Mesenchymal stem cell (in vitro differentiated cells and primary cell): ENCODE measurements at regions not wholly inside any gene's neighbourhood (a gene's known extent, or its start where the extent isn't known, plus 50 kb on each side); places are given as distances from the start of the nearest gene placed in this dataset.

Experiments used
- DNase-seq: peaks from one replicate; pipeline ENCODE4 v3.0.0-alpha.2; 2013
- H2AFZ ChIP-seq: one replicate; pipeline ENCODE4 v1.6.1; 2013; ENCODE audit warnings: low read depth, mild to moderate bottlenecking, control low read depth, inconsistent platforms, low read length, moderate library complexity
- H2AK5ac ChIP-seq: 2 replicates; pipeline ENCODE4 v1.6.1; 2013; ENCODE audit warnings: low read length, moderate library complexity, mild to moderate bottlenecking, inconsistent platforms; ENCODE audit not compliant: severe bottlenecking
- H2BK120ac ChIP-seq: one replicate; pipeline ENCODE4 v1.6.1; 2013; ENCODE audit warnings: low read depth, mild to moderate bottlenecking, inconsistent platforms, low read length, moderate library complexity
- H2BK12ac ChIP-seq, 2 experiments: one replicate each; pipeline ENCODE4 v1.6.1; 2013; ENCODE audit warnings: inconsistent platforms in 2 of 2, low read length in 2 of 2, mild to moderate bottlenecking in 2 of 2, moderate library complexity in 2 of 2, control low read depth in 1 of 2
- H2BK15ac ChIP-seq: one replicate; pipeline ENCODE4 v1.6.1; 2013; ENCODE audit warnings: mild to moderate bottlenecking, low read depth, inconsistent platforms; ENCODE audit not compliant: poor library complexity, severe bottlenecking
- H2BK5ac ChIP-seq: 2 replicates; pipeline ENCODE4 v1.6.1; 2013; ENCODE audit warnings: low read depth, mild to moderate bottlenecking, low read length, control low read depth, inconsistent platforms; ENCODE audit not compliant: poor library complexity, severe bottlenecking
- H3K14ac ChIP-seq, 2 experiments: one replicate each; pipeline ENCODE4 v1.6.1; 2013; ENCODE audit warnings: inconsistent platforms in 2 of 2, low read length in 2 of 2, control low read depth in 1 of 2, mild to moderate bottlenecking in 1 of 2, moderate library complexity in 1 of 2
- H3K18ac ChIP-seq, 2 experiments: one replicate each; pipeline ENCODE4 v1.6.1; 2013; ENCODE audit warnings: inconsistent platforms in 2 of 2, low read length in 2 of 2, control low read depth in 1 of 2, low read depth in 1 of 2, mild to moderate bottlenecking in 1 of 2
- H3K23ac ChIP-seq, 2 experiments: one replicate each; pipeline ENCODE4 v1.6.1; 2013; ENCODE audit warnings: inconsistent platforms in 2 of 2, low read length in 2 of 2, mild to moderate bottlenecking in 2 of 2, moderate library complexity in 2 of 2, control low read depth in 1 of 2
- H3K27ac ChIP-seq: 2 replicates; pipeline ENCODE4 v1.5.1; 2013; ENCODE audit warnings: mild to moderate bottlenecking, moderate library complexity, low read length, control low read depth, inconsistent platforms; ENCODE audit not compliant: poor library complexity, severe bottlenecking
- H3K27me3 ChIP-seq, 2 experiments: 2 replicates each; pipeline versions ENCODE4 v1.6.1 to v1.7.0; 2013; ENCODE audit warnings: low read length in 2 of 2, mild to moderate bottlenecking in 2 of 2, moderate library complexity in 2 of 2, control low read depth in 1 of 2, inconsistent platforms in 1 of 2; ENCODE audit not compliant: control insufficient read depth in 1 of 2, insufficient read depth in 1 of 2
- H3K36me3 ChIP-seq, 2 experiments: 2 replicates each; pipeline versions ENCODE4 v1.6.1 to v1.7.0; 2013; ENCODE audit warnings: low read length in 2 of 2, control low read depth in 1 of 2, inconsistent platforms in 1 of 2, low read depth in 1 of 2, mild to moderate bottlenecking in 1 of 2; ENCODE audit not compliant: insufficient read depth in 2 of 2, control insufficient read depth in 1 of 2
- H3K4ac ChIP-seq, 2 experiments: one replicate each; pipeline ENCODE4 v1.6.1; 2013; ENCODE audit warnings: inconsistent platforms in 2 of 2, low read length in 2 of 2, mild to moderate bottlenecking in 2 of 2, moderate library complexity in 2 of 2, control low read depth in 1 of 2, low read depth in 1 of 2
- H3K4me1 ChIP-seq: 2 replicates; pipeline ENCODE4 v1.6.1; 2013; ENCODE audit warnings: low read depth, low read length, control low read depth; ENCODE audit not compliant: control insufficient read depth, insufficient read depth
- H3K4me2 ChIP-seq: 2 replicates; pipeline ENCODE4 v1.6.1; 2013; ENCODE audit warnings: low read length, mild to moderate bottlenecking, inconsistent platforms; ENCODE audit not compliant: poor library complexity, severe bottlenecking
- H3K4me3 ChIP-seq, 2 experiments: 2 replicates each; pipeline versions ENCODE4 v1.5.1 to v1.7.0; 2013; ENCODE audit warnings: low read length in 2 of 2, mild to moderate bottlenecking in 2 of 2, control low read depth in 1 of 2, low read depth in 1 of 2; ENCODE audit not compliant: insufficient read depth in 1 of 2
- H3K79me1 ChIP-seq: replicated peaks from 2 replicates; pipeline ENCODE4 v1.6.1; 2013; ENCODE audit warnings: mild to moderate bottlenecking, control low read depth, low read length, inconsistent platforms; ENCODE audit not compliant: poor library complexity, severe bottlenecking
- H3K9ac ChIP-seq: 2 replicates; pipeline ENCODE4 v1.7.0; 2013; ENCODE audit warnings: mild to moderate bottlenecking, low read length, moderate library complexity
- H3K9me3 ChIP-seq: 2 replicates; pipeline ENCODE4 v1.7.0; 2013; ENCODE audit warnings: mild to moderate bottlenecking, low read length; ENCODE audit not compliant: control insufficient read depth
- H4K8ac ChIP-seq: one replicate; pipeline ENCODE4 v1.6.1; 2013; ENCODE audit warnings: inconsistent platforms, mild to moderate bottlenecking, low read length, moderate library complexity
- H4K91ac ChIP-seq: one replicate; pipeline ENCODE4 v1.6.1; 2013; ENCODE audit warnings: mild to moderate bottlenecking, low read length, inconsistent platforms
- WGBS: methylation state at CpG from one replicate; pipeline ENCODE4 v1.1.7; 2013; ENCODE audit warnings: mixed read lengths; 5-methylcytosine and 5-hydroxymethylcytosine counted together

DNA sequence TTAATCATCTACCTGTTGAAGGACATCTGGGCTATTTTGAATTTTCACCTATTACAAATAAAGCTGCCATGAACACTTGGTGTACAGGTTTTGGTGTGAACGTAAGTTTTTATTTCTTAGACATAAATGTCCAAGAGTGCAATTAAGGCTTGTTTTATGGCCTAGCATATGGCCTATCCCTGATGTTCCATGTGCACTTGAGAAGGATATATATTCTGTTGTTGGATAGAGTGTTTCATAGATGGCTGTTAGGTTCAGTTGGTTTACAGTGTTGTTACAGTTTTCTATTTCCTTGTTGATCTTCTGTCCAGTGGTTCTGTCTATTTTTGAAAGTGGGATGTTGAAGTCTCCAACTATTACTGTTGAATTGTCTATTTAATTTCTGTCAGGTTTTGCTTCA lies 61.2 kb upstream of the NFASC start:
- DNase-seq: no peak
- no peak overlapping the region for H3K14ac ChIP-seq
- H4K91ac ChIP-seq: no peak overlapping the region
- 71% methylated on average over 1 of the region's 1 CpG for WGBS
- H3K36me3 ChIP-seq: no peaks in the 10 kb centered on the region
- H2BK12ac ChIP-seq: no peak overlapping the region
- H3K4ac ChIP-seq: no peak overlapping the region
- H3K79me1 ChIP-seq: no peaks in the 10 kb centered on the region
- H2AK5ac ChIP-seq: no peak overlapping the region
- no peak overlapping the region for H3K4me3 ChIP-seq
- H3K4me1 ChIP-seq: peaks cover 4% of the 10 kb centered on the region
- no peak overlapping the region for H2BK5ac ChIP-seq
- no peak overlapping the region for H4K8ac ChIP-seq
- no peak overlapping the region for H2AFZ ChIP-seq
- H3K27ac ChIP-seq: no peak overlapping the region
- no peak overlapping the region for H3K18ac ChIP-seq
- no peaks in the 10 kb centered on the region for H3K9me3 ChIP-seq
- no peak overlapping the region for H3K23ac ChIP-seq
- no peak overlapping the region for H2BK120ac ChIP-seq
- no peak overlapping the region for H2BK15ac ChIP-seq
- no peak overlapping the region for H3K9ac ChIP-seq
- H3K27me3 ChIP-seq: peaks cover 20 to 26% of the 10 kb centered on the region in 2 experiments
- no peak overlapping the region for H3K4me2 ChIP-seq

DNA sequence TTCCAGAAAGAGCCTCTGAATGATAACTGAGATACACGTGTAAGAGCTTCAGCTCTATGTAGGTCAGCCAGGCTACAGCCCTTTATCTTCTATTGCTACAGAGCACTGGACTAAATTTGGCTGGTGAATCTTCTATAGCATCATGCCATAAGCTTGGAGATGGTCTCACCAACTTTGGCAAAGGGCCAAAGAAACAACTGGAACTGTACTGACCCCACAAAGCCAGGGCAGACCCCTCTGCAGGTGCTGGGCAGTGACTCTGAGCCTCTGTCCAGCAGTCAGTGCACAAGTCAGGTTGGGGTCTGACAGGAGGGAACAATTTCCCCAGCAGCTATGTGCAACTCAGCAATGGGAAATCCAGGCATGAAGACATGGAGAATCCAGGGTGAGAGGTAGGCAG lies 57.8 kb upstream of the NFASC start:
- no peak overlapping the region for H2BK12ac ChIP-seq
- no peak overlapping the region for H3K14ac ChIP-seq
- H3K18ac ChIP-seq: no peak overlapping the region
- WGBS: 92% methylated on average over 1 of the region's 1 CpG
- H3K36me3 ChIP-seq: no peaks in the 10 kb centered on the region
- H2AK5ac ChIP-seq: no peak overlapping the region
- no peaks in the 10 kb centered on the region for H3K4me1 ChIP-seq
- no peak overlapping the region for H3K4ac ChIP-seq
- peaks cover 19 to 47% of the 10 kb centered on the region in 2 experiments for H3K27me3 ChIP-seq
- H3K27ac ChIP-seq: no peak overlapping the region
- H3K9me3 ChIP-seq: no peaks in the 10 kb centered on the region
- no peak for DNase-seq
- no peak overlapping the region for H2BK120ac ChIP-seq
- H4K8ac ChIP-seq: no peak overlapping the region
- no peak overlapping the region for H2AFZ ChIP-seq
- H3K9ac ChIP-seq: no peak overlapping the region
- H2BK15ac ChIP-seq: no peak overlapping the region
- H3K23ac ChIP-seq: no peak overlapping the region
- H3K79me1 ChIP-seq: no peaks in the 10 kb centered on the region
- H4K91ac ChIP-seq: no peak overlapping the region
- H3K4me3 ChIP-seq: no peak overlapping the region
- H2BK5ac ChIP-seq: no peak overlapping the region
- no peak overlapping the region for H3K4me2 ChIP-seq

DNA sequence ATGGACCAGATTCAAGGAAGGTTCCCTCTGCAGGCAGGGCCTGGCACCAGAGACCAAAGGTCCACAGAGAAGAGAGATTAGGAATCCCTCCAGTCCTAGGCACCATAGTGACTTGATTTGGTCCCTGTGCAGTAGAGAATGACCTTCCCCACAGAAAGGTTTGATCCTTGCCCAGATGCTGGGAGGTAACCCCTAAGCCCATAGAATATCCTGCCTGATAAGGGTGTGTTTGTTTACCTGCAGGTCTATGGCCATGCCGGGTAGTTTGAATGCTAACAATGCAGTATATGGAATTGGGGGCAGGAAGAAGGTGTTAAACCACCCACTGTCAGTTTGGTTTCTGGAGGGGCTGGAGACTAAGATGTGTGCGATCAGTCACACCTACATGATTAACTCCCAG lies 57.1 kb upstream of the NFASC start:
- Histone ChIP-seq H2BK15ac (no peak overlapping the region), H4K8ac (no peak overlapping the region), H2AK5ac (no peak overlapping the region), H2BK120ac (no peak overlapping the region), H3K79me1 (no peaks in the 10 kb centered on the region), H3K23ac (no peak overlapping the region), H3K9me3 (no peaks in the 10 kb centered on the region), H3K27ac (no peak overlapping the region), H2BK5ac (no peak overlapping the region), H3K4me3 (no peak overlapping the region), H3K18ac (no peak overlapping the region), H2BK12ac (no peak overlapping the region), H3K9ac (no peak overlapping the region), H3K14ac (no peak overlapping the region), H3K27me3 (peaks cover 19 to 47% of the 10 kb centered on the region in 2 experiments), H3K4ac (no peak overlapping the region), H2AFZ (peak overlapping the region; percentile 11), H3K36me3 (no peaks in the 10 kb centered on the region), H3K4me2 (no peak overlapping the region), H4K91ac (no peak overlapping the region), H3K4me1 (no peaks in the 10 kb centered on the region)
- DNase-seq: no peak
- WGBS: 75% methylated on average over 2 of the region's 2 CpGs

DNA sequence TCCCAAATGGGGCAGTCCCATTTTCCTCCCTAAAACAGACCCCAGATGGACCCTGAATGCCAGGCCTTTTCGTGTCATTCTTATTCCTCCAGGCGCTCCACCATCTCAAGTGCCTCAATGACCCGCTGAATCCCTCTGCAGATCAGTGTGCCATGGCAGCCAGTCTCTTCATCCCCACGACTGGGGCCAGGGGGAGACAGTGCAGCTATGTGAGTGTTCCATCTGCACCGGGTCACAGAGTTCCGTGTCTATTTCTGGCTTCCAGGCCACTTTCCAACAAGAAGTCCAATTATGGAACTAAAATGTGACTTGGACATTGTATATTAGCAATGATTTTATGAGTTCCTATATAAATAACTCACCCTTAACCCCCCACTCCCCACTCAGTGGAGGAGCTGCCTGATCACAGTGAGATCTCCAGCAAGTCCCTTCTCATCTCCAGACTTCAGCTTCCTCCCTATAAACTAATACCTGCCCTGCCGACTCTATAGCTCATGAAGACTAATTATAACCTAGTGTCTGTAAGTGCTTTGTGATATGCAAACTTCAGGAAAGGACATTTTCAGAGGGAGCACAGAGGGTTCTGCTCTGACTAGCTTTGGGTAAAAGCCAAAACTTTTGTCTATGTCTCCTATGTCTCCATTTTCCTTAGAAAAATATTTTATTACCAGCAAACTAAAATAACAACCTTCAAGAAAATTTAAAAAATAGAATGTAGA lies 56.3 kb upstream of the NFASC start:
- WGBS: 58% methylated on average over 4 of the region's 7 CpGs

More for the DNA sequence above, 56.3 kb upstream of the NFASC start:
- Histone ChIP-seq H3K4me3 (no peak overlapping the region), H3K23ac (no peak overlapping the region), H3K27ac (no peak overlapping the region), H2BK12ac (no peak overlapping the region), H3K4ac (no peak overlapping the region), H3K9me3 (no peaks in the 10 kb centered on the region), H4K91ac (no peak overlapping the region), H3K4me2 (no peak overlapping the region), H3K9ac (no peak overlapping the region), H2BK5ac (no peak overlapping the region), H4K8ac (no peak overlapping the region), H2BK120ac (no peak overlapping the region), H3K14ac (no peak overlapping the region), H2AFZ (no peak overlapping the region), H2AK5ac (no peak overlapping the region), H3K18ac (no peak overlapping the region), H3K36me3 (no peaks in the 10 kb centered on the region), H3K79me1 (no peaks in the 10 kb centered on the region), H2BK15ac (no peak overlapping the region), H3K4me1 (no peaks in the 10 kb centered on the region), H3K27me3 (peaks cover 25 to 51% of the 10 kb centered on the region in 2 experiments)
- no peak for DNase-seq
